HUDEP-2 (cell line): ENCODE measurements at regions not wholly inside any gene's neighbourhood (a gene's known extent, or its start where the extent isn't known, plus 50 kb on each side); places are given as distances from the start of the nearest gene placed in this dataset.
"Not testable (repeated sequence)": the region's sequence is repeated elsewhere in the genome, so short reads cannot be mapped to it uniquely, and the experiment has no call there.

Experiments
- DNase-seq, 76 experiments: peaks; one replicate each; lab custom pipeline; 2025; ENCODE audit not compliant: unreplicated experiment in 76 of 76; lab: John Stamatoyannopoulos, UW

DNA sequence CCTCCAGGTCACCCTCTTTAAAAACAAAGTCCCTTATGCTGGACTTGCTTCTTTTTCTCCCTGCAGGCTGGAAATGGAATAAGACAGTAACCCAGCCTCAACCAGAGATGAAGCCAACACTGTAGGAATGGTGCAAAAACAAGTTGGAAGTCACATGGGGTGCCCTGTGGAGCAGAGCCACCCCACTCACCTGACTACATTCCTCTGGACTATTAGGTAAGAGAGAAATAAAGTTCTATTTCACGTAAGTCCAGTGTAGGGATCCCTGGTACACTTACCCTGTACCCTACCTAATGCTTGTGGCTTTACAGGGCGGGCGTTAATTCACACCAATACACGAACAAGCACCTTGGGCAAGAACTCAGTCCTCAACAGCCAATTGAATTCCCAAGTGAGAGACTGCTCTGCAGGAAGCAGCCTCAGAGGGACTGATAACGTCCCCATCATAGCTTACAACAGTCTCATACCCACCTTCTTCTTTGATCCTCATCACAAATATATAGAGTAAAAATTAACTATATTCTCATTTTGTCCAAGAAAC, 112.5 kb upstream of the FGGY start:
- DNase-seq, result no peak

DNA sequence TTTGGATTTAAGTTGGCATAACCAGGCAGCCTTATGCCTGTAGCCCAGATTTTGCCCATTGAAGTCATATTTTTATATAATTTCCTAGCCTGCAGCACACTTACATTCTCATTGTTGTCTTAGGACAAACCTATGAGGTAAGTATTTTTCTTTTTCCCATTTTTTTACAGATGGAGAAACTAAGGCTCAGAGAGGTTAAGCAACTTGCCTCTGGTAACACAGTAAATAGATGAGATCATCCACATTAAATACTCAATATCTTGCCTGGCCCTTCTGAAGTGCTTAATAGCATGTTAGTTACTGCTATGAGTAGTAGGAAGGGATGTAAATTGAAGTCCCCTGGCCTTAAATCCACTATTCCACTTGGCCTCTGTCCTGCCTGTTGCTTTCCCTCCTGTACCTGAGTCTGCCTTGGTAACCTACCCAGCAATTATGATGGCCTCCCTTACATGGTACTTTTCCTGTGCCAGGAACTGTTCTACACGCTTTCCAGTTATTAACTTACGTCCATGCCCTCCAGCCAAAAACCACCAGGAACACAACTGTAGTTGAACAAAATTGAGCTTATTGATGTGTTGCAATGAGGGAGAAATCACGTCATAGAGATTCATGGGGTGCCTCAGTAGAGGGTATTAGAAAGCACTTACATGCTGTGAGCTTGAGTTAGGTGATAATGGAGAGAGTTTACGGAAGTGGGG, 111.6 kb upstream of the FGGY start:
- DNase-seq, result no peak

DNA sequence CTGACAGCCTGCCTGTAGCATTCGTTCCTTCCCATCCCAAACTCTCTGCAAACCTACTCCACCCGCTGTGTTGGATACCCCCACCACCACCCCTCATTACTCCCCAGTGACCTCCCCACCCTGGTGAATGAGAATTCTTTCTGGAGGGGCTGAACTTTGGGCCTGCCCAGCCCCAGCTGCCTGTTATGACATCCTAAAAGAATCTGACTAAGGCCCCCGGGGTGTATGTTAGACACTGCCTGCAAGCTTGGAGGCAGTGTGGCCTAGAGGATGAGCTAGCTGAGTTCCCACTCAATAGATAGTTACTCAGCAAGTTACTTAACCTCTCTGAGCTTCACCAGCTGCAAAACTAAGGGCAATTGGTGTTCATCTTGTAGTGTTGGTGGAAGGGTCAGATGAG, 110.2 kb upstream of the FGGY start:
- DNase-seq, result no peak

DNA sequence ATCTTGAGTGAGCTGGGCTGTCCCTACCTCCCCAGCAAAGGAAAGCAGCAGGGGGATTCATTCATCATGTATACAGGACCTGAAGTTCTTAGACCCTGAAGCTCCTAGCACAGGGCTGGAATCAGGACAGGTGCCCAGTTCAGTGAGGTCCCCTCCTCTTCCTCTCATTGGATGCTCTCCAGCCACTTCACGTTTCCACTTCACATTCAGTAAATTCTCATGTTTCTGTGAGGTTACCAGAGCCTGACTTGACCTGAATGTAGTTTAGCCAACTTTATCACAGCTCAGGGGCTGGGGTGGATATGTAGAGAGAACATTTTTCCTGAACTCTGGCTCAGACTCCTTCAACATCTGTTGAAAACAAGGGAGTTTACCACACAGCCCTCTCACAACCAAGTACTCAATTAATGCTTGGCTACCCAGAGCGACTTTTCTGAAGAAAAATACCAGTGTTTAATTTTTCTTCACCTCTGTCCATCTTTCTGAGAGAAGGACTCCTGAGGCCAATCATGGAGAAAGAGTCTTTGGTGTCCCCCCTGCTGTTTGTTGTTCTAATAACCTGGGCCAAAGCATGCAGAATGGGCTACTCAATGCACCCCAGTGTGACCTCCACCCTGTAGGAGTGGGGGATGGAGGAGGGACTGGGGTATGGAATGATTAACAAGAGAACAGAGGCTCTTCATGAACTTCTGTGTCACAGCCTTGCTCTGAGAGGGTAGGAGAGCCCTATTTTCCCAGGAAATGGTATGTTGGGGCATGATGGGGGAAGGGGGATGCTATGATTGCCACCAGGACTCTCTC, 108.3 kb upstream of the FGGY start:
- no peak for DNase-seq

DNA sequence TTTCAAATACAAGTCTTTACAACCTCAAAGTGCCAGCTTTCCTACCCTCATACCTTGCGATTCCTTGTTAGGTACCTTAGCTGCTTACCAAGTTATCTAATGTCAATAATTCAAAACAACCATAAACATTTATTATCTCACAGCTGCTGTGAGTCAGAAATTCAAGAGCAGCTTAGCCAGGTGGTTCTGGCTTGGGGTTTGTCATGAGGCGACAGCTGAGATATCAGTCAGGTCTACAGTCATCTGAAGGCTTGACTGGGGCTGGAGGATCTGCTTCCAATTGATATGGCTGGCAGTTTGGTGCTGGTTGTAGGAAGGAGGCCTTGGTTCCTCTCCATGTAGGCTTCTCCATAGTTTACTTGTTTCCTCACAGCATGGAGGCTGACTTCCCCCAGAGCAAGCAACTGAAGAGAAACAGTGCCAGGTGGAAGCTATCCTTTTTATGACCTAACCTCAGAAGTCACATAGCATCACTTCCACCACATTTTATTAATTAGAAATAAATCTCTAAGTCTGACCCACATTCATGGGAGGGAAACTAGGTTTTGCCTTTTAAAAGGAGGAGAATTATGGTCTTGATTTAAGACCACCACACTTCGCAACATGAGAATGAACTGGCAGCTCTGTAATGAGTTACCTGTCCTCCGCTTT, 103.3 kb upstream of the FGGY start:
- DNase-seq, result no peak

DNA sequence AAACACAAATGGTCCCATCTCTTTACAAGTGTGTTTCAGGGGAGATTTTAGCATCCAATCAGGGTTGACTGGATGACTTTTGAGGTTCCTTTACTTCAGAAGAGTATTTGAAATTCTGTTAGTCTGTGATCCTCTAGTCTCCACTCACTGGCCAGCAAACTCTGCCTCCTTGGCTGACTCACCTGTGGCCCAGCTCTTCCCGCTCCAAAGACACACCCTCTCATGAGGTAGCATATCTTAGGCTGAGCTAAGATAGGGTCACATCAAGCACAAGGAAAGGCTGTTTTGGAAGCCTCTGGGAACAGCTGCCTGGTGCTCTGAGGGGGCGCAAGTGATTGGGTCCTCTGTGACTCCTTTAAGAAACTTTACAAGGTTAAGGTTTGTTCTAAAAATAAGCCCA, 102.3 kb upstream of the FGGY start:
- DNase-seq, result no peak

DNA sequence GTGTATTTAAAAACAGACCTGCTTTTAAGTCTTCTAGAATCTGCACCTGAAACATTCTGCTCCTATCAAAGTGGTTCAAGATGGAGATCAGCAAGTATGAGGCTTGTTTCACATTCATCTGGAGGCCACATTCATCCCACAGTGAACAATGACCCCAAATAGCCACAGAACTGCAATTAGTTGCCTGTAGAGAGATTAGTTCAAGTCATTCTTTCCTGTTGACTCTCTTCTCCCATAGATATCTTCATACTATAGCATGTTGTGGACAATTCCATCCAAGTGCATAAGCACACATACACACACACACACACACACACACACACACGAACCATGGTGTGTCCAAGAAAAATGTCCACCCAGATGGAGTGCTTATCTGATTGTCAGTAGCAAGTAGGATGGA, 101.7 kb upstream of the FGGY start:
- DNase-seq, result no peak

DNA sequence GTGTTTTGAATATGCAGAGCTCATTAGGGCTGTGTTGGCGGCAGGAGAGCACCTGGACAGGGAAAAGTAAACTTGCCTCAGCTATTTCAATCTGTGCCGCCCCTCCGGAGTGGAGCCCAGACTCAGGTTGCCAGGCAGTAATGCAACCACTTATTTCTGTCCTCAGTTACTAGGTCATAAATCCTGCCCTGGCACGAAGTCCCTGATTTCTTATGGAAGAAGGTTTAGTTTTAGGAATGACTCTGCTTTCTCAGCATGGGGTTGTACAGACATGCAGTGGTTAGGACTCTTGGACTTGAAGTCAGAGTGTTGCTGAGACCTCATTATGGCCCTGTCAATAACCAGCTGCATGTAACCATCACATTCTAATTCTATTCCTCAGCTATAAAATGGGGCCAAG, 98.3 kb upstream of the FGGY start:
- DNase-seq, result no peak

DNA sequence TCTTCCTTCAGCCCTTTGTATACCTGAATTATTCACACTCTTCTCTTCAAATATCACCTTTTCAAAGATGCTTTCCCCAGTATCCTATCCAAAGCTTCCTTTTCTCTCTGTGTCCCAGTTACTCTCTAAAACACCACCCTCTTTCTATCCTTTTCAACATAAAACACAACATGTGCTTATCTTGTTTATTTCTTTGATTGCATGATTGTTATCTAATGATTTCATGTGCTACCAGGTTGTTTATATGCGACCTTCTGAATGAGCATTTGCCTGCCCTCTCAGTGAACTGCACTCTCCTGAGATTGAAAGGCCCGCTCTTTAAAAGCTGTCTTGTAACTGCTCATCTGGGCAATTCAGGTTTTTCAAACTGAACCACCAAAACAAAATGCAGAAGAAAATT, 97.7 kb upstream of the FGGY start:
- DNase-seq, result no peak

DNA sequence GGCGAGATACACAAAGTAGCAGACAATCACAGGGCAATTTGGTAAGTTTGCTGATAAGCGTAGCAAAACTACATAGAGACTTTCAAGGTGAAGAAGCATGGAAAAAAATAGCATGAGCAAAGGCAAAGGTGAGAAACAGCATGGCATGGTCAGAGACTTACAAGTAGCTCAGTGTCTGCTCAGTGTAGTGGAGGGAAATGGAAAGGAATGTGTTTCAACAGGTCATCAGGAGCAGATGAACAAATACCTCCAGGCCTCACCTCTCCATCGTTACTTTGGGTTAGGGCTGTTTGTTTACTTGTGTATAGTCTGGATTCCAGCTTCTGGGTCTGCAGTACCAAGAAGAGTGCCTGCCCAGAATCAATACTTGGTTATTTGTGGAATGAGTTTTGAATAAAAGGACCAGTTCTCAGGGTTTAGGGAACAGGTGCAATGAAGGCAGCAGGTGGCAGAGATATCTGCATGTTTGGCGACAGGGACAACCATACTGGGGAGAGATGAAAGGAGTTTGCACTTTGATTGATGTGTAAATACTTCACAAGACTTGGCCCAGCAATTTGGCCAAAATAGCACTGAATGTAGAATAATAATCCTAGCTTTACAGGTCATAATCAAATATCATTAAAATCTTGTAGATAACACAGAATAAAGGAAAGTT, 97.0 kb upstream of the FGGY start:
- no peak for DNase-seq

DNA sequence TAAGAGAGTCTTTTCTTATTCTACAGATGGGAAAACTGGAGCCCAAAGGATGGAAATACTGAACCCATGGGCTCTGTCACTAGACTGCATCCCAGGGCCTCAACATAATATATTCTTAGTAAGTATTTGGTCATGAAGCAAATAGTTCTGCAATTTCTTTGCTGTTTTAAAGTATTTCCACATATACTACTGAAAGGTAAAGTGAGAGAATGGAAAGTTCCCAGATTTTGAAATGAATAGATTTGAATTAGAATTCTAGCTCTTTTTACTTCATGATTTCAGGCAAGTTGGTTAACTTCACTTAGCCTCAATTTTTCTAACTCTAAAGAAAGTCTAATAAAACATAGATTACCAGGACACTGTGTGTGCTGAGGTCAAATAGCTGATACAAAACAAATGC, 95.6 kb upstream of the FGGY start:
- no peak for DNase-seq

DNA sequence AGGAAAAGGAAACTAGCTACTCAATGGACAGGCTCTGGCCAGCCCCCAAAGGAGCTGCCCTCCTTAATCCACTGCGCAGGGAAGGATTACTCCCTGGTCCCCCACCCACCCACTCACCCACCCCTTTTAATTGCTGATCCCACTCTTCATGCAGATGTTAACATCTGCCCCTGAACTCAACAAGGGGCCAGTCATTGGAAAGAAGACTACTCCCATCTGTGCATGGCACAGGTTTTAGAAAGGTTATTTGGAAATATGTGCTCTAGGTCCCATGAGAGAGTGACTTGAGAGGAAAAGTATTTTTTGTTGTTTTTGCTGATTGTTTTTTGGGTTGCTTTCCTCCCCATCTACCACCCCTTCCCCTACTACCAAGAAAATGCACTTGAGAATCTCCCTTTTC, 94.4 kb upstream of the FGGY start:
- no peak for DNase-seq

DNA sequence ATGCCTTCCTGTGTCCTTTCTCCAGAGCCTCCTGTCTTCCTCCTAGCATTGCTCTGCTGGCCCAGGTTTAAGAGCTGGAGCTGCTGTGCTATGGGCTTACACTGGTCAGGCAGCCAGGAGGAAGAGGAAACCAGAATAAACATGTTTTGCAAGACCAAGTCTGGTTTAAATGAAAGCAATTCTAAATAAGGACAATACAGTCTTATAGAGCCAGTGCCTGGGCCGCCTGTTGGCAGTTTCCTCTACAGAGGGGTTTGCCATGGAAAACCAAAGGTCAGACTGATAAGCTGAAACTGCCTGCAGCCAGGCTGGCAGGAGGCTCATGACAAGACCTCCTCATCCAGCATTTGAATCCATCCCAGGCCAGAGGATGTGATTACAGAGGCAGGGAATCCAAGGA, 92.9 kb upstream of the FGGY start:
- no peak for DNase-seq

DNA sequence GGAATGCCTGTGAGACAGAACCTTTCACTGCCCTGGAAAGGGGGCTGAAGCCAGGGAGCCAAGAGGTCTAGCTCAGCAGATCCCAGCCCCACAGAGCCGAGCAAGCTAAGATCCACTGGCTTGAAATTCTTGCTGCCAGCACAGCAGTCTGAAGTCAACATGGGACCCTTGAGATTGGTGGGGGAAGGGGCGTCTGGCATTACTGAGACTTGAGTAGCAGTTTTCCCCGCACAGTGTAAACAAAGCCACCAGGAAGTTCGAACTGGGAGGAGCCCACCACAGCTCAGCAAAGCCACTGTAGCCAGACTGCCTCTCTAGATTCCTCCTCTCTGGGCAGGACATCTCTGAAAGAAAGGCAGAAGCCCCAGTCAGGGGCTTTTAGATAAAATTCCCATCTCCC, 90.3 kb upstream of the FGGY start:
- DNase-seq, result not testable (repeated sequence)

DNA sequence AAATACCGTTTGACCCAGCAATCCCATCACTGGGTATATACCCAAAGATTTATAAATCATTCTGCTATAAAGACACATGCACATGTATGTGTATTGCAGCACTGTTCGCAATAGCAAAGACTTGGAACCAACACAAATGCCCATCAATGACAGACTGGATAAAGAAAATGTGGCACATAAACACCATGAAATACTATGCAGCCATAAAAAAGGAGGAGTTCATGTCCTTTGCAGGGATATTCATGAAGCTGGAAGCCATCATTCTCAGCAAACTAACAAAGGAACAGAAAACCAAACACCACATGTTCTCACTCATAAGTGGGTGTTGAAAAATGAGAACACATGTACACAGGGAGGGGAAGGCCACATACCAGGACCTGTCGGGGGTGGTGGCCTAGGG, 86.5 kb upstream of the FGGY start:
- not testable (repeated sequence) for DNase-seq

DNA sequence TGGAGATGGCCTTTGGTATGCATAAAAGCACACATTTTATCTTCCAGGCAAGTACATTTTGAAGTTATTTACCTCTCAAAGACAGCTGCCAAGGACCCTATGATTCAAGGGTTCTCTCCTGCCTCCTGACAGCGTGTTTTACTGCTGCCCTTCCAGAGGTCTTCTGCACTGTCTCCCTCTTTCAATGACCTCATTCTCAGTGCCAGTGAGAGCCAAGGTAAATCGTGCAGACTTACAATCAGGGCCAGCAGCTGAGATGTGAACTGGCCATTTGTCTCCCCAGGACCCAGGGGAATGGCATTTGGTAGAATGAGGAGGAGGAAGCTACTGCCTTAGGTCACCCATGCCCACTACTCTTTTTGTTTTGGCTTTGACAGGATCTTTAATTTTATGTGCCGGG, 84.2 kb upstream of the FGGY start:
- DNase-seq, result no peak

DNA sequence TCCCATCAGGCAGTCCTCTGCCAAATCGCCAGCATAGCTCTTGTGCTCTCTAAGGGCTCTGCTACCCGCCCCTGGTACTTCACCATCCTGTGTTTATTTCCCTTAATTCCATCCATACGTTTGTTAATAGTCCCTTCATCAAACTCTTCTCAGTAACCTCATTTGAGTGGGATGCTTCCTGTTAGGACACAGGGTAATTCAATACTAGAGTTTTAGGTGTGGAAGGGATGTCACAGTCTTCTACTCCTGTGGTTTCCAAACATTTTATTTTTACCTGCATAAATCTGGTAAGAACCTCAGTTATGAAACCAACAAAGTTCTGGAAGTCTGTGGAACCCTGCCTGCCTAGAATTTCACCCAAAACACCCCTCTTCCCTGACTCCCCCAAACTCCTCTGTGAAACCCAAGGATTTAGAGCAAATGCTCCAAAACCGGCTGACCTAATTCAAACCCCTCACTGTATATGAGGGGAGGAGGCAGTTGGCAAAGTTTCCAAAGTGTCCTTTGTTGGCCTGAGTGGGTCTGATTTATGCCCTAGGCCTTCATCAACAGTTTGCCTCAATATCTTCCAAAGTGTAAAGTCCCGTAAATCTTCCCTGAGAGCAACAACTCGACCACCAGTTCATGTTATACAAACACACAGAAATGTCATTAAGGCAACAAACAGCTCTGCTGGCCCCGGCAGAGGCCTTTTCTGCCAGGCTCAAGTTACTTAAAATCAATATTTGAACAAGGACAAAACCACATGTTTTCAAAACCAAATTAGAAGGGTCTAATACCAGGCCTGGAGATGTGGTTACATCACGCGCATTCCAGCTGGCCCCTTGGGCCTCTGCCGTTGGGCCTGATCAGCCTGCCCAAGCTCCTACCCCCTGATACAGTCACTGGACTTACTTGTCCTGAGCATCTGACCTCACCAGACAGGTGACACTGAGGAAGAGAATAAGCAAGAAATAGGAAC, 82.4 kb upstream of the FGGY start:
- DNase-seq, result no peak

DNA sequence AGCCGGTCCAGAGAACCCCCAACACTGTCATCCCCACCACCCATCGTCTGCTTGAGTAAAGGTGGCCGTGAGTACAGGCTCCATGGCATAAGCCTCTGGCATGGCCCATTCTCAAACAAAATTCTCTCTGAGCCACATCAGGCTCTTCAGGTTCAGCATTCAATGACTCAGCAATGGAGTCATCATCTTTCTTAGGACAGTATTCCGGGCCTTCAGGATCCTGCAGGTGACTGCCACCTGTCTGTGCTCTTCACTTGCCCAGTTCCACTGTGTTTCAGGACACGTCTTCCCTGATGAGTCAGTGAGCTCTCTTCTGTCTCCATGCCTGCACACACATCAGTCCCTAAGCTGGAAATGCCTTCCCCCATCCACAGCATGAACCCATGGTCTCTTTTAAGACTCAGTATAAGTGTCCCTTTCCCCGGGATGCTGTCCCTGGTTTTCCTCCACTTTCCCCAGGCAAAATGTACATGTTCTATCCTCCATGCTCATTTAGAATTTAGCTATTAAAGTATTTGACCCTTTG, 81.1 kb upstream of the FGGY start:
- no peak for DNase-seq

DNA sequence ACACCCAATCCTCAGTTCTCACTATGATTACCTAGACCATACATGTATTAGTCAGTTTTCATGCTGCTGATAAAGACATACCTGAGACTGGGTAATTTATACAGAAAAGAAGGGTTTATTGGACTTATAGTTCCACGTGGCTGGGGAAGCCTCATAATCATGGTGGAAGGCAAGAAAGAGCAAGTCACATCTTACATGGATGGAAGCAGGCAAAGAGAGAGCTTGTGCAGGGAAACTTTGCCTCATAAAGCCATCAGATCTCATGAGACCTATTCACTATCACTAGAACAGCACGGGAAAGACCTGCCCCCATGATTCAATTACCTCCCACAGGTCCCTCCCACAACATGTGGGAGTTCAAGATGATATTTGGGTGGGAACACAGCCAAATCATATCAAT, 79.5 kb upstream of the FGGY start:
- not testable (repeated sequence) for DNase-seq
